ENCODE measurements at regions not wholly inside any gene's neighbourhood (a gene's known extent, or its start where the extent isn't known, plus 50 kb on each side); places are given as distances from the start of the nearest gene placed in this dataset.

- TF ChIP-seq POLR2AphosphoS5 (IDR thresholded peaks at IDR 0.05; ENCODE audit: low read depth, low read length): no peak
- no peak for TF ChIP-seq TAF1 (IDR thresholded peaks at IDR 0.05; ENCODE audit: borderline replicate concordance, insufficient read depth, low read length)
- TF ChIP-seq REST (IDR thresholded peaks at IDR 0.05; ENCODE audit: insufficient read depth in 1 of 2, low read depth in 2 of 2, low read length in 2 of 2): no peak
- no peak for TF ChIP-seq SIN3A (IDR thresholded peaks at IDR 0.05; ENCODE audit: borderline replicate concordance, insufficient read depth, low read length)
- no peak for TF ChIP-seq FOXP2 (optimal IDR thresholded peaks at IDR 0.05; ENCODE audit: borderline replicate concordance, extremely low read depth, extremely low read length, insufficient read depth)
Observed at GRCh38 chr14:25552826-25553225, 502.9 kb upstream of the STXBP6 start.
